ENCODE measurements at regions not wholly inside any gene's neighbourhood (a gene's known extent, or its start where the extent isn't known, plus 50 kb on each side); places are given as distances from the start of the nearest gene placed in this dataset.
"Not testable (repeated sequence)": the region's sequence is repeated elsewhere in the genome, so short reads cannot be mapped to it uniquely, and the experiment has no call there.

GRCh38 chr4:188958346-188958745 lies 819.1 kb downstream of the TRIML1 start:
- H3K36me3 Mint-ChIP-seq: peaks cover 8% of the 10 kb centered on the region
- DNase-seq (ENCODE audit: low spot score) (no peak), ATAC-seq (no peak)
- H3K9me3 Mint-ChIP-seq: peaks cover 31% of the 10 kb centered on the region
- H3K4me1 Mint-ChIP-seq (ENCODE audit: low read depth in 2 of 2): no peaks in the 10 kb centered on the region
- no peak overlapping the region for H3K27ac Mint-ChIP-seq
- H3K4me3 Mint-ChIP-seq: no peak overlapping the region
- H3K27me3 Mint-ChIP-seq: no peaks in the 10 kb centered on the region

GRCh38 chr4:188959424-188959823 lies 820.2 kb downstream of the TRIML1 start:
- ATAC-seq: no peak

GRCh38 chr4:188960411-188961093 lies 821.3 kb downstream of the TRIML1 start:
- Mint-ChIP-seq H3K9me3 (peaks cover 30% of the 10 kb centered on the region), H3K4me3 (no peak overlapping the region), H3K36me3 (peaks cover 8% of the 10 kb centered on the region), H3K27ac (no peak overlapping the region), H3K27me3 (no peaks in the 10 kb centered on the region), H3K4me1 (ENCODE audit: low read depth in 2 of 2) (no peaks in the 10 kb centered on the region)
- no peak for ATAC-seq
- no peak for DNase-seq (ENCODE audit: low spot score)

More at GRCh38 chr4:188959424-188959823, 820.2 kb downstream of the TRIML1 start:
- no peak for DNase-seq (ENCODE audit: low spot score)
- no peaks in the 10 kb centered on the region for H3K27me3 Mint-ChIP-seq
- H3K27ac Mint-ChIP-seq: no peak overlapping the region
- no peaks in the 10 kb centered on the region for H3K4me1 Mint-ChIP-seq (ENCODE audit: low read depth in 2 of 2)
- peaks cover 8% of the 10 kb centered on the region for H3K36me3 Mint-ChIP-seq
- H3K4me3 Mint-ChIP-seq: no peak overlapping the region
- H3K9me3 Mint-ChIP-seq: peaks cover 28% of the 10 kb centered on the region

- Mint-ChIP-seq H3K4me1 (ENCODE audit: low read depth in 2 of 2) (no peaks in the 10 kb centered on the region), H3K36me3 (peaks cover 5% of the 10 kb centered on the region), H3K4me3 (no peak overlapping the region), H3K27me3 (no peaks in the 10 kb centered on the region), H3K27ac (no peak overlapping the region), H3K9me3 (peaks cover 10% of the 10 kb centered on the region)
- DNase-seq (ENCODE audit: low spot score): no peak
- no peak for ATAC-seq
Measured at GRCh38 chr4:188971125-188971524, 831.9 kb downstream of the TRIML1 start.

GRCh38 chr4:188975271-188975670 lies 836.0 kb downstream of the TRIML1 start:
- Mint-ChIP-seq H3K9me3 (peaks cover 7% of the 10 kb centered on the region), H3K36me3 (peaks cover 5% of the 10 kb centered on the region), H3K4me3 (no peak overlapping the region), H3K4me1 (ENCODE audit: low read depth in 2 of 2) (no peaks in the 10 kb centered on the region), H3K27me3 (no peaks in the 10 kb centered on the region), H3K27ac (no peak overlapping the region)
- ATAC-seq: no peak
- DNase-seq (ENCODE audit: low spot score): no peak

GRCh38 chr4:188976644-188977115 lies 837.4 kb downstream of the TRIML1 start:
- Mint-ChIP-seq H3K36me3 (no peaks in the 10 kb centered on the region), H3K9me3 (peaks cover 7% of the 10 kb centered on the region), H3K4me1 (ENCODE audit: low read depth in 2 of 2) (no peaks in the 10 kb centered on the region), H3K4me3 (no peak overlapping the region), H3K27ac (no peak overlapping the region), H3K27me3 (no peaks in the 10 kb centered on the region)
- DNase-seq (ENCODE audit: low spot score) (no peak), ATAC-seq (no peak)

- not testable (repeated sequence) for DNase-seq (ENCODE audit: low spot score); H3K4me1 Mint-ChIP-seq (ENCODE audit: low read depth in 2 of 2); H3K27me3 Mint-ChIP-seq; H3K9me3 Mint-ChIP-seq; H3K4me3 Mint-ChIP-seq; H3K36me3 Mint-ChIP-seq; ATAC-seq; H3K27ac Mint-ChIP-seq
Measured at GRCh38 chr4:188977232-188977631, 838.0 kb downstream of the TRIML1 start.

GRCh38 chr4:188984518-188984917 lies 845.3 kb downstream of the TRIML1 start:
- Mint-ChIP-seq H3K9me3 (peaks cover 8% of the 10 kb centered on the region), H3K27me3 (no peaks in the 10 kb centered on the region), H3K27ac (no peak overlapping the region), H3K4me3 (no peak overlapping the region), H3K4me1 (ENCODE audit: low read depth in 2 of 2) (no peaks in the 10 kb centered on the region), H3K36me3 (no peaks in the 10 kb centered on the region)
- ATAC-seq: no peak
- DNase-seq (ENCODE audit: low spot score): no peak

GRCh38 chr4:188986271-188986689 lies 847.0 kb downstream of the TRIML1 start:
- Mint-ChIP-seq H3K4me3 (no peak overlapping the region), H3K27ac (no peak overlapping the region), H3K36me3 (no peaks in the 10 kb centered on the region), H3K9me3 (peaks cover 5% of the 10 kb centered on the region), H3K27me3 (no peaks in the 10 kb centered on the region), H3K4me1 (ENCODE audit: low read depth in 2 of 2) (no peaks in the 10 kb centered on the region)
- ATAC-seq: no peak
- no peak for DNase-seq (ENCODE audit: low spot score)

GRCh38 chr4:188987011-188987410 lies 847.8 kb downstream of the TRIML1 start:
- peaks cover 5% of the 10 kb centered on the region for H3K9me3 Mint-ChIP-seq
- ATAC-seq: no peak
- H3K4me1 Mint-ChIP-seq (ENCODE audit: low read depth in 2 of 2): no peaks in the 10 kb centered on the region
- no peak overlapping the region for H3K4me3 Mint-ChIP-seq
- no peak overlapping the region for H3K27ac Mint-ChIP-seq
- no peaks in the 10 kb centered on the region for H3K27me3 Mint-ChIP-seq
- H3K36me3 Mint-ChIP-seq: no peaks in the 10 kb centered on the region
- no peak for DNase-seq (ENCODE audit: low spot score)

- no peak overlapping the region for H3K27ac Mint-ChIP-seq
- H3K4me3 Mint-ChIP-seq: no peak overlapping the region
- ATAC-seq: no peak
- H3K9me3 Mint-ChIP-seq: peaks cover 5% of the 10 kb centered on the region
- no peak for DNase-seq (ENCODE audit: low spot score)
- H3K36me3 Mint-ChIP-seq: peaks cover 3% of the 10 kb centered on the region
- H3K4me1 Mint-ChIP-seq (ENCODE audit: low read depth in 2 of 2): no peaks in the 10 kb centered on the region
- H3K27me3 Mint-ChIP-seq: no peaks in the 10 kb centered on the region
Measured at GRCh38 chr4:188988131-188988530, 848.9 kb downstream of the TRIML1 start.

- no peaks in the 10 kb centered on the region for H3K27me3 Mint-ChIP-seq
- DNase-seq (ENCODE audit: low spot score): no peak
- H3K9me3 Mint-ChIP-seq: peaks cover 5% of the 10 kb centered on the region
- H3K36me3 Mint-ChIP-seq: peaks cover 4% of the 10 kb centered on the region
- no peak overlapping the region for H3K4me3 Mint-ChIP-seq
- no peak overlapping the region for H3K27ac Mint-ChIP-seq
- no peak for ATAC-seq
- no peaks in the 10 kb centered on the region for H3K4me1 Mint-ChIP-seq (ENCODE audit: low read depth in 2 of 2)
Measured at GRCh38 chr4:188989371-188989770, 850.1 kb downstream of the TRIML1 start.

- ATAC-seq (no peak), DNase-seq (ENCODE audit: low spot score) (no peak)
- no peak overlapping the region for H3K27ac Mint-ChIP-seq
- peaks cover 8% of the 10 kb centered on the region for H3K9me3 Mint-ChIP-seq
- H3K36me3 Mint-ChIP-seq: peaks cover 4% of the 10 kb centered on the region
- H3K4me3 Mint-ChIP-seq: no peak overlapping the region
- no peaks in the 10 kb centered on the region for H3K4me1 Mint-ChIP-seq (ENCODE audit: low read depth in 2 of 2)
- H3K27me3 Mint-ChIP-seq: no peaks in the 10 kb centered on the region
Measured at GRCh38 chr4:188992706-188993105, 853.5 kb downstream of the TRIML1 start.

GRCh38 chr4:188993871-188994270 lies 854.6 kb downstream of the TRIML1 start:
- Mint-ChIP-seq H3K4me3 (no peak overlapping the region), H3K27ac (no peak overlapping the region), H3K4me1 (ENCODE audit: low read depth in 2 of 2) (no peaks in the 10 kb centered on the region), H3K9me3 (peaks cover 3% of the 10 kb centered on the region), H3K36me3 (peaks cover 4% of the 10 kb centered on the region), H3K27me3 (no peaks in the 10 kb centered on the region)
- no peak for DNase-seq (ENCODE audit: low spot score)
- no peak for ATAC-seq

Measured in natural killer cell treated with Interleukin-12 subunit alpha and Interleukin-12 subunit beta and Interleukin-15 and Interleukin-18, amount 100 ng/mL, for 72 hours (primary cell).